GM11168 (cell line): ENCODE measurements at regions not wholly inside any gene's neighbourhood (a gene's known extent, or its start where the extent isn't known, plus 50 kb on each side); places are given as distances from the start of the nearest gene placed in this dataset.

Source experiments
- in situ Hi-C: fragments of 300-500 bp; cut with MboI; formaldehyde crosslinking; loops from one replicate; pipeline ENCODE4 v1.12.0; 2022; ENCODE audit warnings: low sequenced_read_pairs; ENCODE audit not compliant: unreplicated experiment

- in situ Hi-C loops, result no loop called here
These were observed 378.0 kb downstream of the YTHDC2 start for GRCh38 chr5:113891491-113891890.

- in situ Hi-C loops, result no loop called here
These were observed 383.3 kb downstream of the YTHDC2 start for GRCh38 chr5:113896789-113897188.

- in situ Hi-C loops, result no loop called here
These were observed 384.3 kb downstream of the YTHDC2 start for GRCh38 chr5:113897748-113898147.

- in situ Hi-C loops, result no loop called here
These were observed 386.6 kb downstream of the YTHDC2 start for GRCh38 chr5:113900141-113900540.

- in situ Hi-C loops, result no loop called here
These were observed 387.3 kb downstream of the YTHDC2 start for GRCh38 chr5:113900816-113901215.

- in situ Hi-C loops, result no loop called here
These were observed 388.2 kb downstream of the YTHDC2 start for GRCh38 chr5:113901718-113902117.

GRCh38 chr5:113902917-113903660 lies 389.6 kb downstream of the YTHDC2 start:
- in situ Hi-C loops, result no loop called here

- in situ Hi-C loops, result no loop called here
These were observed 396.3 kb downstream of the YTHDC2 start for GRCh38 chr5:113909782-113910181.

GRCh38 chr5:113917997-113918396 lies 404.5 kb downstream of the YTHDC2 start:
- in situ Hi-C loops, result no loop called here

GRCh38 chr5:113922343-113922742 lies 408.8 kb downstream of the YTHDC2 start:
- in situ Hi-C loops, result no loop called here

- in situ Hi-C loops, result no loop called here
These were observed 422.0 kb downstream of the YTHDC2 start for GRCh38 chr5:113935453-113935852.

GRCh38 chr5:113937301-113937700 lies 423.8 kb downstream of the YTHDC2 start:
- in situ Hi-C loops, result no loop called here

- in situ Hi-C loops, result no loop called here
These were observed 421.9 kb upstream of the KCNN2 start for GRCh38 chr5:113939988-113940387.

GRCh38 chr5:113950186-113950585 lies 411.7 kb upstream of the KCNN2 start:
- in situ Hi-C loops, result no loop called here

- in situ Hi-C loops, result no loop called here
These were observed 396.6 kb upstream of the KCNN2 start for GRCh38 chr5:113965225-113965624.

GRCh38 chr5:113969901-113970300 lies 392.0 kb upstream of the KCNN2 start:
- in situ Hi-C loops, result no loop called here

GRCh38 chr5:113971454-113971853 lies 390.4 kb upstream of the KCNN2 start:
- in situ Hi-C loops, result no loop called here

- in situ Hi-C loops, result no loop called here
These were observed 386.9 kb upstream of the KCNN2 start for GRCh38 chr5:113974976-113975375.

- in situ Hi-C loops, result no loop called here
These were observed 376.9 kb upstream of the KCNN2 start for GRCh38 chr5:113984928-113985327.

- in situ Hi-C loops, result no loop called here
These were observed 376.4 kb upstream of the KCNN2 start for GRCh38 chr5:113985505-113985904.

- in situ Hi-C loops, result no loop called here
These were observed 372.5 kb upstream of the KCNN2 start for GRCh38 chr5:113989278-113989912.

GRCh38 chr5:113989913-113990305 lies 372.0 kb upstream of the KCNN2 start:
- in situ Hi-C loops, result no loop called here
